IPS DF 6.9 (cell line): ENCODE measurements at regions not wholly inside any gene's neighbourhood (a gene's known extent, or its start where the extent isn't known, plus 50 kb on each side); places are given as distances from the start of the nearest gene placed in this dataset.
"Not testable (repeated sequence)": the region's sequence is repeated elsewhere in the genome, so short reads cannot be mapped to it uniquely, and the experiment has no call there.

ENCODE experiments used
- DNase-seq: peaks from one replicate; pipeline ENCODE4 v3.0.0-alpha.2; 2013; ENCODE audit warnings: low read depth, low spot score
- H3K27ac ChIP-seq: one replicate; pipeline ENCODE4 v1.5.1; 2013; ENCODE audit warnings: low read length, control low read depth
- H3K27me3 ChIP-seq: 2 replicates; pipeline ENCODE4 v1.6.1; 2013; ENCODE audit warnings: mild to moderate bottlenecking, low read length; ENCODE audit not compliant: control insufficient read depth, insufficient read depth
- H3K36me3 ChIP-seq: 2 replicates; pipeline ENCODE4 v1.6.1; 2013; ENCODE audit warnings: low read length; ENCODE audit not compliant: control insufficient read depth, insufficient read depth
- H3K4me1 ChIP-seq: 2 replicates; pipeline ENCODE4 v1.6.1; 2013; ENCODE audit warnings: low read length; ENCODE audit not compliant: control insufficient read depth, insufficient read depth
- H3K4me3 ChIP-seq: 2 replicates; pipeline ENCODE4 v1.5.1; 2013; ENCODE audit warnings: mild to moderate bottlenecking, low read length
- H3K9me3 ChIP-seq: 2 replicates; pipeline ENCODE4 v1.6.1; 2013; ENCODE audit warnings: low read length, inconsistent platforms; ENCODE audit not compliant: control insufficient read depth, insufficient read depth
- WGBS: extraction: QIAGEN DNeasy Blood & Tissue Kit; methylation state at CpG from one replicate; pipeline ENCODE4 v1.1.7; 2013; ENCODE audit warnings: mixed read lengths, missing lambda C conversion rate; ENCODE audit not compliant: insufficient read length, insufficient coverage; 5-methylcytosine and 5-hydroxymethylcytosine counted together

DNA sequence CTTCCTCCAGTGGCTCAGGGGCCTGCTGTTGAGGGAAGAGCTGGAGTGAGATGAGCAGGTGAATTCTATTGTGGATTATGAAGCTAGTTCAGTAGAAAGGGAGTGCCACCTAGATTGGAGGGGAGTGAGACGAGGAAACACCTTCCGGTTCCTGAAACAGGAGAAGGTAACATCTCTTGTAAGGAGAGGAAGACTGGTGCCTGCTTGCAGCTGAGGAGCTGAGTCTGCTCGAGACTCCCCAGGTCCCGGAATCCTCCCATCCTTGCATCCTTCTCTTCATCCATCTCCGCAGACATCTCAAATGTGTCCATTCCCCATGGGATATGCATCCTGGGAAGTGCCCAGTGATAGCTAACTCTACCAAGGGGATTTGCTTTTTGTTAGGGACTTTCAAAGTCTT, 242.9 kb upstream of the ZFP64 start:
- no peaks in the 10 kb centered on the region for H3K36me3 ChIP-seq
- H3K9me3 ChIP-seq, result no peaks in the 10 kb centered on the region
- no CpG with 5 or more reads among the region's 5 CpGs for WGBS
- no peak overlapping the region for H3K27ac ChIP-seq
- no peaks in the 10 kb centered on the region for H3K27me3 ChIP-seq
- no peak overlapping the region for H3K4me3 ChIP-seq
- no peak for DNase-seq
- H3K4me1 ChIP-seq, result no peaks in the 10 kb centered on the region

DNA sequence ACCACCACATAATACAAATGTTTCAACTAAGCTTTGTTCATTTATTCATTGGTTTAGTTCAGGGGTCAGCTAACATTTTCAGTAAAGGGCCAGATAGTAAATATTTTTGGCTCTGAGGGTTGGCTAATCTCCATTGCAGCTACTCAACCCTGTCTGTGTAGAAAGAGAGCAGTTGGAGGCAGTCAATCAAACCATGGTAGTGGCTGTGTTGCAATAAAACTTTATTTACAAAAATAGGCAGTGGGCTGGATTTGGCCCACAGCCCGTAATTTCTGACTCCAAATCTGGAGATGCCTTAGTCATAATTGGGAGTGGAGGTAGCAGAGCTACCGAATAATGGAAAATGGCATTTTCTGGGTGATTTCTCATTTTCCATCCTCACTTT, 242.5 kb upstream of the ZFP64 start:
- no peaks in the 10 kb centered on the region for H3K27me3 ChIP-seq
- no peak for DNase-seq
- H3K27ac ChIP-seq, result no peak overlapping the region
- no peak overlapping the region for H3K4me3 ChIP-seq
- WGBS, result no CpG with 5 or more reads among the region's 2 CpGs
- H3K4me1 ChIP-seq, result no peaks in the 10 kb centered on the region
- no peaks in the 10 kb centered on the region for H3K36me3 ChIP-seq
- H3K9me3 ChIP-seq, result no peaks in the 10 kb centered on the region

DNA sequence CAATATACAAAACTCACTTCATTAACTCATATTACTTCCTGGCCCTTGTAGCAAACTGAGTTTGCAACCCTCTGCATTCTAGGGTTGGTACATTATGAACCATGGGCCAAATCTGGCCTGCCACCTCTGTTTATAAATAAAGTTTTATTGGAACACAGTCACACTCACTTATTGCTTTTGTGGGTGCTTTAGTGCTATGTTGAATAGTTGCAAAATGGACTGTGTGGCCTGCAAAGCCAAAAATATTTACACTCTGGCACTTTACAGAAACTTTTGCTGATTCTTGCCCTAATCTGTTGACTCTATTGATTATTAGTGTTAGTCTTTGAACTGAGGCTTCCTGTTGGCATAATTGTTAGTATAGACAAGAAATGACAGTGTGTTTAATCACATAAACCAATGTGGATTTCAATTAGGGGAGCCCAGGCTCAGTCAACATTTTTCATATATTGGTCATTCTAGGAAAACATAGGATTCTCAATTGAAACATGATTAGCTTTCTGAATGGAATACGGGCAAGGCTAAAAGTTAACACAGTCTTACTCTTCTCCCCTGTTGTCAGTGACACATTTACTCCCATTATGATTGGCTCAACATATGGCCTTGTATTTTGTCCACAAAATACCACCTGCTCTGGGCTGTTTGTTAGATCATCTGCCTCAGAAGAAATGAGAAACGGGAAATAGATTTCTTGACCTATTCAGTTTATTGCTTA, 241.9 kb upstream of the ZFP64 start:
- H3K9me3 ChIP-seq, result no peaks in the 10 kb centered on the region
- no peak overlapping the region for H3K27ac ChIP-seq
- H3K4me3 ChIP-seq, result no peak overlapping the region
- no peaks in the 10 kb centered on the region for H3K4me1 ChIP-seq
- no peaks in the 10 kb centered on the region for H3K36me3 ChIP-seq
- WGBS, result no CpG with 5 or more reads among the region's 2 CpGs
- DNase-seq, result no peak
- H3K27me3 ChIP-seq, result no peaks in the 10 kb centered on the region

DNA sequence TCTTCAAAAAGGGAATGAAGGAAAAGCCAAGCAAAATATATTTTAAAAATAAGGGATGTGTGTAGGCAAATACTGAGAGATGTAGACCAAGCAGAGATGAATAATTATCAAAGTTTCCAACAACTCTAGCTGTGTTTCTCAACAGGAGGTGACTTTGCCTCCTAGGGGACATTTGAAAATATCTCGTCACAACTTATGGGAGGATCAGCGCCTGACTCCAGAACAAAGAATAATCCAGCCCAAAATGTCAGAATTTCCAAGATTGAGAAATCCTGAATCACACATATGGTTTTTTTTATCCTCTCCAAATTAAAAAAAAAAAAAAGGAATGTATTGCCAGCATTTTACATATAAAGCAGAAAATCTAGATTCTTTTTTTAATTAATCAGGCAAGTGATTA, 241.2 kb upstream of the ZFP64 start:
- WGBS, result no CpG with 5 or more reads among the region's 2 CpGs
- no peaks in the 10 kb centered on the region for H3K4me1 ChIP-seq
- no peak overlapping the region for H3K4me3 ChIP-seq
- no peaks in the 10 kb centered on the region for H3K27me3 ChIP-seq
- no peak for DNase-seq
- no peak overlapping the region for H3K27ac ChIP-seq
- H3K36me3 ChIP-seq, result no peaks in the 10 kb centered on the region
- H3K9me3 ChIP-seq, result no peaks in the 10 kb centered on the region

DNA sequence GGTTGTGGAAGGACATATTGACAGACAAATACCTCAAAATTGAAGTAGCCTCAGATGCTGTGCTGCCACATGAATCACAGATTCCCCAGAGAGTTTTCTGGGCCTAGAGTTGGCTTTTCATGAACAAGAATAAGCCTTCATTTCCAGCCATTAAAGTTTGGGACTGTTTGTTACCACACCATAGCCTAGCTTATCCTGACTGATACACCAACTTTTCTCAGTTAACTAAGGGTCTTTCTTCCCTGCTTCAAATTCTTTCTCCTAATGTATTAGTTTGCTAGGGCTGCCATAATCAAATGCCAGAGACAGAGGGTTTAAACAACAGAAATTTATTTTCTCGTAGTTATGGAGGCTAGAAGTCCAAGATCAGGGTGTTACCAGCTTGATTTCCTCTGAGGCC, 237.4 kb upstream of the ZFP64 start:
- no peak for DNase-seq
- H3K27me3 ChIP-seq, result no peaks in the 10 kb centered on the region
- WGBS, result no CpG with 5 or more reads among the region's 1 CpG
- no peak overlapping the region for H3K27ac ChIP-seq
- H3K36me3 ChIP-seq, result no peaks in the 10 kb centered on the region
- H3K4me1 ChIP-seq, result no peaks in the 10 kb centered on the region
- no peak overlapping the region for H3K4me3 ChIP-seq
- H3K9me3 ChIP-seq, result no peaks in the 10 kb centered on the region

DNA sequence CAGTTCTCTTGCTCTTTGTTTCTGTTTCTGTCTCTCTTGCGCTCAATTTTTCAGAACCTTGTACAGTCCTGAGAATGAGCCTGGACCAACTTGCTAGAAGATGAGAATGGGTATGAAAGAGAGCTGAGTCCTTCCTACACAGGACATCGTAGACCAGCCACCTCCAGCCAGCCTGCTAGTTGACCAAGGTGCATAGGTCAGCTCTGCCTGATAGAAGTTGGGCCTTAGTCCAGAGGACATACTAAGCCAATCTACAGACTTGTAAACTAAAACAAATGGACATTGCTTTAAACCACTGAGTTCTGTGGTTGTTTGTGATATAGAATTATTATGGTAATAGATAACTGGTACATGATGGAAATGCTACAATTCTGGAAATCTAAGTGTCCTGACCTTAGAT, 236.4 kb upstream of the ZFP64 start:
- WGBS, result no CpG with 5 or more reads among the region's 2 CpGs
- no peaks in the 10 kb centered on the region for H3K36me3 ChIP-seq

DNA sequence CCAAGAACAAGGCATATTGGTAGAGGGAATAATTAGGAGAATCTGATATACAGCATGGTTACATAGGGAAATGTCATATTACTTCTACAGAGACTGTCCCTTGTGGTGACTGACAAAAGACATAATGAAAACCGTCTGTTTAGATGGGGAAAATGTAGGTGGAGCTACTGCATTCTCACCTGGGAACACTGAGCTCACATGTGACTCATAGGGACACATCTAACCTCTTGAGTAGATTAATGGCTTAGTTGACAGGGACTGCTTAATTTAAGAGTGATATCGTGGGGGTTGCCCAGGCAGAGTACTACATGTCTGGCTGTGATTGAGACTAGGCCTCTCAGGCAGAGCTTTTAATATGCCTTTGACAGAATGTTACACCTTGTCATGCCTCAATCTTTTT, 235.3 kb upstream of the ZFP64 start:
- Histone ChIP-seq H3K27ac (no peak overlapping the region), H3K36me3 (no peaks in the 10 kb centered on the region), H3K4me3 (no peak overlapping the region), H3K27me3 (no peaks in the 10 kb centered on the region), H3K9me3 (no peaks in the 10 kb centered on the region), H3K4me1 (no peaks in the 10 kb centered on the region)
- no peak for DNase-seq
- no CpG with 5 or more reads among the region's 2 CpGs for WGBS

More for the DNA sequence above, 236.4 kb upstream of the ZFP64 start:
- no peak overlapping the region for H3K27ac ChIP-seq
- no peaks in the 10 kb centered on the region for H3K9me3 ChIP-seq
- no peaks in the 10 kb centered on the region for H3K4me1 ChIP-seq
- no peak overlapping the region for H3K4me3 ChIP-seq
- H3K27me3 ChIP-seq, result no peaks in the 10 kb centered on the region
- no peak for DNase-seq

DNA sequence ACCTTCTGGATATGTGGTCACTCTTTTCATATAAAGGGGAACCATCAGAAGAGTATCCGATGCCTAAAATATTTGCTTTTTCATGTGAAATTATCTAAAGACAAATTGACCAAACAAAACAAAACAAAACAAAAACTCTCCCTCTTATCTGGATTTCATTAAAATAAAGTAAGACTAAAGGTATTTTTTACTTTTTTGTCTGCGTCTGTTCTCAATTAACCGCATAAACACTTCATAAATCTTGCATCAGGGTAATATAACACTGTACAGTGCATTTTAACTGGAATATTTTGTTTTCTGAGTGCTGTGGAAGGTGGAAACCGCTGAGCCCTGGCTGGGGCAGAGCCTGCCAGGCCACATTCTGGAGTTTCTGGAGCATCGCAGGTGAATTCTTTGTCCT, 234.1 kb upstream of the ZFP64 start:
- no peaks in the 10 kb centered on the region for H3K4me1 ChIP-seq
- no peaks in the 10 kb centered on the region for H3K9me3 ChIP-seq
- H3K27ac ChIP-seq, result no peak overlapping the region
- H3K27me3 ChIP-seq, result no peaks in the 10 kb centered on the region
- H3K36me3 ChIP-seq, result no peaks in the 10 kb centered on the region
- no peak overlapping the region for H3K4me3 ChIP-seq
- no peak for DNase-seq
- whole genome bisulfite sequencing, result no CpG with 5 or more reads among the region's 5 CpGs

DNA sequence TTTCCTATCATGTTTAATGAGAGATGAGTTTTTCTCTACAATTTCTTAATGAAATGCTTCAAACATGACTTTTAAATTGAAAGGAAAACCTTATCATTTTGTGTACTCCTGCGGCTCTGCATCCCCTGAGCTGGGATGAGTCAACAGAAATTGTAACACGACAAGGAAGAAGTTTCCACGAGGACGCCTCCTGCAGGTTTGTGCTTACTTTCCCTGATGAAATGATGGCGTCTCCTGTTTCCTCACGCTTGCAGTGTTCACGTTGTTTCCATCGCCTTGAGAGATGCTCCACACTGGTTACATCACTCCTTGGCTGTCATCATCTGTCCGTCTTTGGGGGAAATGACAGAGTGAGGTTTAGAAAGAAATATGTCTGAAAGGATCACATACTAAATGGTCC, 233.7 kb upstream of the ZFP64 start:
- no peaks in the 10 kb centered on the region for H3K36me3 ChIP-seq
- no peaks in the 10 kb centered on the region for H3K27me3 ChIP-seq
- WGBS, result no CpG with 5 or more reads among the region's 9 CpGs
- no peaks in the 10 kb centered on the region for H3K4me1 ChIP-seq
- no peak overlapping the region for H3K4me3 ChIP-seq
- no peak overlapping the region for H3K27ac ChIP-seq
- no peaks in the 10 kb centered on the region for H3K9me3 ChIP-seq
- no peak for DNase-seq

DNA sequence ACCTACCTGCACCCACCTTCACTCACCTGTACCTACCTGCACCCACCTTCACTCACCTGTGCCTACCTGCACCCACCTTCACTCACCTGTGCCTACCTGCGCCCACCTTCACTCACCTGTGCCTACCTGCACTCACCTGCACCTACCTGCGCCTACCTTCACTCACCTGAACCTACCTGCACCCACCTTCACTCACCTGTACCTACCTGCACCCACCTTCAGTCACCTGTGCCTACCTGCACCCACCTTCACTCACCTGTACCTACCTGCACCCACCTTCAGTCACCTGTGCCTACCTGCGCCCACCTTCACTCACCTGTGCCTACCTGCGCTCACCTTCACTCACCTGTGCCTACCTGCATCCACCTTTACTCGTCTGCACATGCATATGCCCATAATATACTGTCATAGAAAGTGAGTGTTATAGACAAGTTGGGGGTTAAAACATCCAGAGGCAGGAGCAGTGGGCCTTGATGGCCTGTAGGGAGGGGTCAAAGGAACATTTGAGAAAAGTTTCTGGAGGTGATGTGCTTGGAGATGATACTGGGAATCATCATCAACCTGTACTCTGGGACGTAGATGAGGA, 232.9 kb upstream of the ZFP64 start:
- H3K4me3 ChIP-seq, H3K27me3 ChIP-seq, H3K36me3 ChIP-seq, H3K4me1 ChIP-seq, H3K27ac ChIP-seq, DNase-seq, H3K9me3 ChIP-seq: not testable (repeated sequence)
- no CpG with 5 or more reads among the region's 6 CpGs for WGBS

DNA sequence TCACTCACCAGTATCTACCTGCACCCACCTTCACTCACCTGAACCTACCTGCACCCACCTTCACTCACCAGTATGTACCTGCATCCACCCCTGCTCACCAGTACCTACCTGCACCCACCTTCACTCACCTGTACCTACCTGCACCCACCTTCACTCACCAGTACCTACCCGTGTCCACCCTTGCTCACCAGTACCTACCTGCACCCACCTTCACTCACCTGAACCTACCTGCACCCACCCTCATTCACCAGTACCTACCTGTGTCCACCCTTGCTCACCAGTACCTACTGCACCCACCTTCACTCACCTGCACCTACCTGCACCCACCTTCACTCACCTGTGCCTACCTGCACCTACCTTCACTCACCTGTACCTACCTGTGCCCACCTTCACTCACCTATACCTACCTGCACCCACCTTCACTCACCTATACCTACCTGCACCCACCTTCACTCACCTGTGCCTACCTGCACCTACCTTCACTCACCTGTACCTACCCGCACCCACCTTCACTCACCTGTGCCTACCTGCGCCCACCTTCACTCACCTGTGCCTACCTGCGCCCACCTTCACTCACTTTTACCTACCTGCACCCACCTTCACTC, 232.1 kb upstream of the ZFP64 start:
- not testable (repeated sequence) for H3K27me3 ChIP-seq, H3K27ac ChIP-seq, H3K36me3 ChIP-seq, DNase-seq, H3K9me3 ChIP-seq, H3K4me1 ChIP-seq, H3K4me3 ChIP-seq
- no CpG with 5 or more reads among the region's 4 CpGs for WGBS
